Right lobe of liver (tissue), 4 donors: ENCODE measurements at regions not wholly inside any gene's neighbourhood (a gene's known extent, or its start where the extent isn't known, plus 50 kb on each side); places are given as distances from the start of the nearest gene placed in this dataset.

Experiments
- CTCF ChIP-seq, 4 donors: fragments of 200-600 bp in 3 of 4; fragments of 450-650 bp in 1 of 4; IDR thresholded peaks; one replicate each; pipeline versions ENCODE4 v1.5.1 to v1.8.0; 2016 to 2022; ENCODE audit warnings: antibody characterized with exemption in 4 of 4, mild to moderate bottlenecking in 2 of 4
- POLR2A ChIP-seq: fragments of 450-650 bp; IDR thresholded peaks from one replicate; pipeline ENCODE4 v1.6.1; 2017; ENCODE audit warnings: antibody characterized with exemption, mild to moderate bottlenecking
- donor health status: DM: no; HTN: no; CAD: no.
- donor health status: DM: no; HTN: no; CAD: no.
- donor health status: DM: no; HTN: yes; CAD: no.

- TF ChIP-seq CTCF (IDR thresholded peaks at IDR 0.05), result no peak
- no peak for TF ChIP-seq POLR2A
These were observed 313.5 kb downstream of the SUCLA2 start for GRCh38 chr13:47687577-47687976.
